Rectal smooth muscle tissue (tissue), 1 donor: ENCODE measurements at regions not wholly inside any gene's neighbourhood (a gene's known extent, or its start where the extent isn't known, plus 50 kb on each side); places are given as distances from the start of the nearest gene placed in this dataset.
"Not testable (repeated sequence)": the region's sequence is repeated elsewhere in the genome, so short reads cannot be mapped to it uniquely, and the experiment has no call there.

Experiments
- H3K27ac ChIP-seq: one replicate; pipeline ENCODE4 v1.7.0; 2013; ENCODE audit warnings: low read depth, low read length, inconsistent platforms
- H3K27me3 ChIP-seq: one replicate; pipeline ENCODE4 v1.7.0; 2013; ENCODE audit warnings: low read length; ENCODE audit not compliant: control insufficient read depth, insufficient read depth
- H3K36me3 ChIP-seq: one replicate; pipeline ENCODE4 v1.7.0; 2013; ENCODE audit warnings: low read length; ENCODE audit not compliant: control insufficient read depth, insufficient read depth
- H3K4me1 ChIP-seq: one replicate; pipeline ENCODE4 v1.7.0; 2013; ENCODE audit warnings: low read length; ENCODE audit not compliant: control insufficient read depth, insufficient read depth
- H3K4me3 ChIP-seq: one replicate; pipeline ENCODE4 v1.7.0; 2013; ENCODE audit warnings: low read length
- H3K9ac ChIP-seq: one replicate; pipeline ENCODE4 v1.7.0; 2013; ENCODE audit warnings: low read length

DNA sequence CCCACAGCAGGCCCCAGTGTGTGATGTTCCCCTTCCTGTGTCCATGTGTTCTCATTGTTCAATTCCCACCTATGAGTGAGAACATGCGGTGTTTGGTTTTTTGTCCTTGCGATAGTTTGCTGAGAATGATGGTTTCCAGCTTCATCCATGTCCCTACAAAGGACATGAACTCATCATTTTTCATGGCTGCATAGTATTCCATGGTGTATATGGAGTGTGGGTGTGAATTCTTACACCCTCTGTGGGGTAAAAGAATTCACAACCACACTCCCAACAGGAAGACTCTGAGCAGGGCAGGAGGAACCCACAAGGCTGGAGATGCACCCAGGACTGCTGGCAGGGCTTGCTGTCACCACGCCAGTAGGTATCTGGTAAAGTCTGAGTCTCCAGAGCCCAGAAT is 80.9 kb downstream of the DHCR7 start:
- H3K27me3 ChIP-seq = not testable (repeated sequence)

GRCh38 chr11:71366076-71366475 is 82.1 kb downstream of the DHCR7 start:
- H3K27me3 ChIP-seq = no peaks in the 10 kb centered on the region
- no peak overlapping the region for H3K4me3 ChIP-seq
- no peaks in the 10 kb centered on the region for H3K4me1 ChIP-seq
- no peaks in the 10 kb centered on the region for H3K36me3 ChIP-seq
- no peak overlapping the region for H3K9ac ChIP-seq
- H3K27ac ChIP-seq = no peak overlapping the region

More for the DNA sequence above, 80.9 kb downstream of the DHCR7 start:
- H3K4me1 ChIP-seq, H3K27ac ChIP-seq, H3K9ac ChIP-seq, H3K36me3 ChIP-seq, H3K4me3 ChIP-seq: not testable (repeated sequence)

- Histone ChIP-seq H3K4me3 (no peak overlapping the region), H3K27ac (no peak overlapping the region), H3K9ac (no peak overlapping the region), H3K4me1 (no peaks in the 10 kb centered on the region), H3K27me3 (no peaks in the 10 kb centered on the region), H3K36me3 (no peaks in the 10 kb centered on the region)
These were observed 82.6 kb downstream of the DHCR7 start for GRCh38 chr11:71365626-71366025.

GRCh38 chr11:71364806-71365205 is 83.4 kb downstream of the DHCR7 start:
- no peak overlapping the region for H3K27ac ChIP-seq
- no peaks in the 10 kb centered on the region for H3K36me3 ChIP-seq
- H3K9ac ChIP-seq = no peak overlapping the region

GRCh38 chr11:71364176-71364671 is 84.0 kb downstream of the DHCR7 start:
- Histone ChIP-seq H3K27me3 (no peaks in the 10 kb centered on the region), H3K9ac (no peak overlapping the region), H3K27ac (no peak overlapping the region), H3K4me3 (no peak overlapping the region), H3K4me1 (no peaks in the 10 kb centered on the region), H3K36me3 (no peaks in the 10 kb centered on the region)

More at GRCh38 chr11:71364806-71365205, 83.4 kb downstream of the DHCR7 start:
- H3K4me3 ChIP-seq = no peak overlapping the region
- H3K27me3 ChIP-seq = no peaks in the 10 kb centered on the region
- no peaks in the 10 kb centered on the region for H3K4me1 ChIP-seq

- no peak overlapping the region for H3K27ac ChIP-seq
- no peaks in the 10 kb centered on the region for H3K4me1 ChIP-seq
- H3K27me3 ChIP-seq = no peaks in the 10 kb centered on the region
- H3K9ac ChIP-seq = no peak overlapping the region
- H3K36me3 ChIP-seq = no peaks in the 10 kb centered on the region
- H3K4me3 ChIP-seq = no peak overlapping the region
These were observed 84.5 kb downstream of the DHCR7 start for GRCh38 chr11:71363721-71364120.

- H3K4me3 ChIP-seq = no peak overlapping the region
- H3K27me3 ChIP-seq = no peaks in the 10 kb centered on the region
- H3K4me1 ChIP-seq = no peaks in the 10 kb centered on the region
- no peak overlapping the region for H3K9ac ChIP-seq
- H3K36me3 ChIP-seq = no peaks in the 10 kb centered on the region
- no peak overlapping the region for H3K27ac ChIP-seq
These were observed 89.1 kb downstream of the DHCR7 start for GRCh38 chr11:71358963-71359567.

DNA sequence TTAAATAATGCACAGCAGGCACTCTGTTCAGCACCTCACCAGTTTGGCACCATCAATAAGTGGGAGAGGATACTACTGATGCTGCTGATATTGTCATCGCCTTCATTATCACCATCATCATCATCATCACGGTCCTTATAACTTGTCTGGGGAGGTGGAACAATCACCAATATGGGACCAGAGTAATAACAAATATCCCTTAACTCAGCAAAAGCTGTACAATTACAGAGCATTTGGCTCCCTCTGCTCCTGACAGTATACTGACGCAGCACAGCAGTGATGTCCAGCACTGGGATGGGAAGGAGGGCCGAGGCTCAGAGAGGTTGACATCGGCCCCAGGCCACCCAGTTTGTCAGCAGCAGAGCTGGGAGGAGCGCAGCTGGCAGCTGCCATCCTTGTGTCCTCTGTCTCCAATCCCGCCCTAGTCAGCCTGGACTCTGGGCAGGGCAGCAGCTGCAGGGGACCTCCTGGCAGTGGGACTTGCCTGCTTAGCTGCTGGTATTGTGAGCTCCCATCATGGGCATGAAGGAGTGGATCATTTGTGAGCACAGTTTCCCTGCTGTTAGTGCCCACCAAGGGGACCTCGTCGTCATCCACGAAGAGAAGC is 90.0 kb downstream of the DHCR7 start:
- Histone ChIP-seq H3K9ac (no peak overlapping the region), H3K4me3 (no peak overlapping the region), H3K36me3 (no peaks in the 10 kb centered on the region), H3K4me1 (no peaks in the 10 kb centered on the region), H3K27me3 (no peaks in the 10 kb centered on the region), H3K27ac (no peak overlapping the region)

DNA sequence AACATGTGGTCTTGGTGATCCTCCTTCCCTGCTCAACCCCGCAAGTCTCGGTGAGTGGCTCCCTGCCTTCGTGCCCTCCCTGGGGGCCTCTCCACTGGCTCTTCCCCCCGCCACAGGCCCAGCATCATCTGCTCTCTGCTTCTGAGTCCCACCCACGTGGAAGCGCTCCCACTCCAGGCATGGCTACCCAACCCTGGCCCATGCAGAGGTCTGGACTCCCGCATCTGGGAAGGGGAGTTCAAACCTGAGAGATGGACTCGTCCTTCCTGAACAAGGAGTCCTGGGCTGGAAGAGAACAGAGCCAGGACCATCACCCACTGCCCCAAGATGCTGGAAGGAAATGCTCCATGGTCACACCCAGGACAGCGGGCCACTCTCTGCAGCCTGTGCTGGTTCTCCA is 90.8 kb downstream of the DHCR7 start:
- no peaks in the 10 kb centered on the region for H3K4me1 ChIP-seq
- no peak overlapping the region for H3K4me3 ChIP-seq
- no peaks in the 10 kb centered on the region for H3K36me3 ChIP-seq
- H3K27me3 ChIP-seq = no peaks in the 10 kb centered on the region
- H3K9ac ChIP-seq = no peak overlapping the region
- no peak overlapping the region for H3K27ac ChIP-seq

DNA sequence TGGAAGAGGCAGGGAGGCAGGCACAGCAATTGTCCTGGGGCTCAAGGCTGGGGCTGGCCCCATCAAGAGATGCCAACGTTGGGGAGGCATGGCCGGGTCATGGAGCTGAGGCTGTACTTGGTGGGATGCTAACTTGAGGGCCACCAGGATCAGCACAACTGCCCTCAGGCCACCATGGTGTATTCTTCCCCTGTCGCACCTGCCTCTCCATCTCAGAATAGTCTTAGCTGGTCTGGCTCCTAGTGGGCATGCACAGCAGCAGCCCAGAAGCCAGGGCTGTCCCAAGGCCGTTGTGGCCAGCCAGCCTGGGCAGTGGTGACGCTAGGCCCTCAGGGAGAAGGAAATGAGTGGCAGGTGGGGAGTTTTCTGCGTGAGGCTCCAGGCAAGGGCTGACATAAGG is 91.3 kb downstream of the DHCR7 start:
- H3K36me3 ChIP-seq = no peaks in the 10 kb centered on the region
- no peak overlapping the region for H3K27ac ChIP-seq
- no peak overlapping the region for H3K4me3 ChIP-seq
- H3K4me1 ChIP-seq = no peaks in the 10 kb centered on the region
- H3K9ac ChIP-seq = no peak overlapping the region
- no peaks in the 10 kb centered on the region for H3K27me3 ChIP-seq

DNA sequence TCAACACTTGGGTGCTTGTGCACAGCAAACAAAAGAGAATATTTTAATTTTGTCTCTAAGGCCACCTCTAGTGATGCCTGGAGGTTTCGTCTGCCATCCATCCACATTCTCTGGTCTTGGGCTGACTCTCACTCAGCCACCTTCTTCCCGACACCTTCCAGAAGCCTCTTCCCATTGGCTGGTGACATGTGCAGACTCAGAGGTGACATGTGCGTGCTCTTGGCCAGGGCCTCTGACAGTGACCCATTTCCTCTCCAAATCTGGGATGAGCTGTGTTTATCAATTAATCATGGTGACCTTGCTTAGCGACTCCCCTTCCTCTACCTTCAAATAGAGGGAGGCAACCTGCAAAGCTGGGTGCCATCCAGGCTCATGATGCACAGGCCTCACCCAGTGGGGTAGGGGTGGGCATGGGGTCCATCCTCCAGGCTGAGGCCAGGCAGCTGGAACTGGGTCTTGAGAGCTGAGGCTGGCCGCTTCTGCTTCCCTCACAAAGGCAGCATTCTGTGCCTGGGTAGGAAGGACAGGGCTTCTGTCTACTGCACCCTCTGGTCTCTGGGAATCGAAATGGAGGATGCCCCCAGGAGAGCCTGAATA is 91.8 kb downstream of the DHCR7 start:
- Histone ChIP-seq H3K27me3 (no peaks in the 10 kb centered on the region), H3K27ac (no peak overlapping the region), H3K4me3 (no peak overlapping the region), H3K36me3 (no peaks in the 10 kb centered on the region), H3K4me1 (no peaks in the 10 kb centered on the region), H3K9ac (no peak overlapping the region)

DNA sequence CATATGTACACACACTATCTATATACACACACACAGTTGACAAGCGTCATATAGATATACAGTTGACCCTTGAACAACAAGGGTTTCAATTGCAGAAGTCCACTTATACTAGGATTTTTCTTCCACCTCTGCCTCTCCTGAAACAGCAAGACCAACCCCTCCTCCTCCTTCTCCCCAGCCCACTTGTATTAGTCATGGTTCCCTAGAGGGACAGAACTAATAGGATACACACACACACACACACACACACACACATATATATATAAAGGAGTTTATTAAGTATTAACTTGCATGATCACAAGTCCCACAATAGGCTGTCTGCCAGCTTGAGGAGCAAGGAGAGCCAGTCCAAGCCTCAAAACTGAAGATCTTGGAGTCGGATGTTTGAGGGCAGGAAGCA is 92.9 kb downstream of the DHCR7 start:
- Histone ChIP-seq H3K9ac (no peak overlapping the region), H3K36me3 (no peaks in the 10 kb centered on the region), H3K27me3 (no peaks in the 10 kb centered on the region), H3K4me1 (no peaks in the 10 kb centered on the region), H3K27ac (no peak overlapping the region), H3K4me3 (no peak overlapping the region)
